GM18505 (cell line): ENCODE measurements at regions not wholly inside any gene's neighbourhood (a gene's known extent, or its start where the extent isn't known, plus 50 kb on each side); places are given as distances from the start of the nearest gene placed in this dataset.

Source experiments
- ATAC-seq: cut with Tn5 transposase; IDR thresholded peaks from one replicate; pipeline ENCODE4 v1.9.1; 2021; ENCODE audit not compliant: unreplicated experiment
- POLR2A ChIP-seq: IDR thresholded peaks from 4 replicates; pipeline ENCODE4 v1.6.1; 2011; ENCODE audit warnings: borderline replicate concordance; ENCODE audit not compliant: insufficient read depth, insufficient read length; ENCODE audit errors: extremely low read depth

GRCh38 chr2:59727121-59727590 lies 826.3 kb downstream of the BCL11A start:
- no peak for ATAC-seq
- no peak for TF ChIP-seq POLR2A

GRCh38 chr2:59726228-59727120 lies 827.0 kb downstream of the BCL11A start:
- no peak for TF ChIP-seq POLR2A
- ATAC-seq: no peak

DNA sequence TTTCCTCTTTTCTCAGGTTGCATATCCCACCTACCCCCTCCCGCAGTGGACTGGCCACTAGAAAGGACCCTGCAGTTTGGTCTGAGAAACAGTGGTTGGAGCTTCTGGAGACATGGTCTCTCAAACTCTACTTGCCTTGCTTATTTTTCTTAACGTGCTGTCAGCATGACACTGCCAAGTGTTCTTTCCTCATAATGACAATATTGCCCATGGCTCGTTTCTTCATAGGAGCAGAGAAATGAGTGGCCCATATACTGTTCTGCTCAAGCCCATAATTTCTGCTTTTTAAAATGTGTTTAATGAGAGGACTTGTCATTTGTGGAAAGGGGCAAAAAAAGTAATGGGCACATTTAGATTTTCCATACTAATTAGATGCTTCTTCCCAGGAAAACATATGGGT lies 828.7 kb downstream of the BCL11A start:
- TF ChIP-seq POLR2A: no peak
- no peak for ATAC-seq

DNA sequence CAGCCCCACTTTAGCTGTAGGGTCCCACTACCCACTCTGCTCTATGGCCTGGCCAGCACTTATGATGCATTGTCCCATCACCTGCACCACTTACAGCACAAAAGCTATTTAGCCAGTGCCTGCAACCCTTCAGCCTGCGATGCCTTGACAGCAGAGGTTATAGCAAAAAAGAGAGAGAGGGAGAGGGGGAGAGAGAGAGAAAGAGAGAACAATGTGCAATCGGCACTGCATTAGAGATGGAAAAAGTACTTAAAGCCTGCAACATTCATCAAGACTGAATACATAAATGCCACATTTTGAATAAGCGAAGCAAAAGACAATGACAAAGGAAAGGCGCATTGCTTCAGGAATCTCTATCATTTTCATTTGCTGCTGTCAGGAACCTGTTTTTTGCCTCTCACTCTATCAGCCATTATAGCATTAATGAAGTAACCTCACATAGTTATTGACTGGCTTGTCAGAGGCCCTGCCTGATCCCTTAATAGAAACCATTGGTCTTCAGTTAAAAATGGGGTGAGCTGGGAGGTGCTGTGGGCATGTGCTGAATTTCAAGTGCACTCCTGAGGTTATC lies 833.1 kb downstream of the BCL11A start:
- ATAC-seq: no peak
- no peak for TF ChIP-seq POLR2A

- no peak for TF ChIP-seq POLR2A
- ATAC-seq: peak; percentile 73
These were observed 839.9 kb downstream of the BCL11A start for GRCh38 chr2:59713577-59713976.

GRCh38 chr2:59711121-59711520 lies 842.3 kb downstream of the BCL11A start:
- ATAC-seq: no peak
- TF ChIP-seq POLR2A: no peak

DNA sequence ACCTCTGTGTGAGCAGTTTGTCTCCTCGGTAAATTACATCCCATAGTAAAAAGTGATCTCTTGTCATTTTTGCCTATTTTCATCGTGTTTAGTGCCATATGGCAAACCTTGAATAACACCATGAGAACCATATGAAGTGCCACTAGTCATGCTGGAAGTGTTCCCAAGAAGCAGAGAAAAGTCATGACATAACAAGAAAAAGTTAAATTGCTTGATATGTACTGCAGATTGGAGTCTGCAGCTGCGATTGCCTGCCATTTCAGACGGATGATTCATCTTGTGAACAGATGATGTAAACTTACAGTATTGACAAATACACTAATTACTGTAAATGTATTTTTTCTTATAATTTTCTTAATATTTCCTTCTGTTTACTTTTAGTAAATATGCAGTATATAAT lies 846.7 kb downstream of the BCL11A start:
- no peak for TF ChIP-seq POLR2A
- ATAC-seq: no peak

GRCh38 chr2:59703796-59704195 lies 849.7 kb downstream of the BCL11A start:
- no peak for TF ChIP-seq POLR2A
- ATAC-seq: no peak

DNA sequence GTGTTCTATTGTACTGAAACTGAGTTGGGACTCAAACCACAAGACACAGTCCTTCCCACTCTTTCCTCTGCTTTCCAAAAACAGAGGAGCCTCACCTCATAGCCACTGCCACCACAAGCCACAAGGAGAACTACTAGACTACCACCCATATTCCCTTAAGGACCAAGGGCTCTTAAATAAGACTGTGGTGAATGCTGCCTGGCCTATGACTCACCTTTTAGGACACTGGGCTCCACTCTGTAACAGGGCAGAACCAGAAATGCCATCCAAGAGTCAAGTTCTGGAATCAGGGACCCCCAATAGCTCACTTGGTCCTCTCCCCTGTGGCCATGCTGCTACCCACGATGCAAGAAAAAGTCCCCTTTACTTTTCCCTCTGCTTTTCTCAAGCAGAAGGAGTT lies 851.4 kb downstream of the BCL11A start:
- TF ChIP-seq POLR2A: no peak
- no peak for ATAC-seq

DNA sequence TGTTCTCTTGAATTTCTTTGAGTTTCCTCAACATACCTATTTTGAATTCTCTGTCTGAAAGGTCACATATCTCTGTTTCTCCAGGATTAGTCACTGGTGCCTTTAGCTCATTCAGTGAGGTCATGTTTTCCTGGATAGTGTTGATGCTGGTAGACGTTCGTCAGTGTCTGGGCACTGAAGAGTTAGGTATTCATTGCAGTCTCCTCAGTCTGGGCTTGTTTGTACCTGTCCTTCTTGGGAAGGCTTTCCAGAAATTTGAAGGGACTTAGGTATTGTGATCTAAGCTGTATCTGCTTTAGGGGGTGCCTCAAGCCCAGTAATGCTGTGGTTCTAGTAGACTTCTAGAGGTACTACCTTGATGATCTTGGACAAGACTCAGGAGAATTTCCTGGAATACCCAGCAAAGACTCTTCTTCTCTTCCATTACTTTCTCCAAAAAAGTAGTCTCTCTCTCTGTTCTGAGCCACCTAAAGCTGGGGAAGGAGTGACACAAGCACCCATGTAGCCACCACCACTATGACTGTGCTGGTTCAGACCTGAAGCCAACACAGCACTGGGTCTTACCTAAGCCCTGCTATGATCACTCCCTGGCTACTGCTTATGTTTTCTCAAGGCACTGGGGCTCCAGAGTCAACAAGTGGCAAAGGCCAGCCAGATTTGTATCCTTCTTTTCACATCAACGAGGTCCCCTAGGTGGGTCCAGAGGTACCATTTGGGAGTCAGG lies 852.0 kb downstream of the BCL11A start:
- TF ChIP-seq POLR2A: no peak
- ATAC-seq: no peak

DNA sequence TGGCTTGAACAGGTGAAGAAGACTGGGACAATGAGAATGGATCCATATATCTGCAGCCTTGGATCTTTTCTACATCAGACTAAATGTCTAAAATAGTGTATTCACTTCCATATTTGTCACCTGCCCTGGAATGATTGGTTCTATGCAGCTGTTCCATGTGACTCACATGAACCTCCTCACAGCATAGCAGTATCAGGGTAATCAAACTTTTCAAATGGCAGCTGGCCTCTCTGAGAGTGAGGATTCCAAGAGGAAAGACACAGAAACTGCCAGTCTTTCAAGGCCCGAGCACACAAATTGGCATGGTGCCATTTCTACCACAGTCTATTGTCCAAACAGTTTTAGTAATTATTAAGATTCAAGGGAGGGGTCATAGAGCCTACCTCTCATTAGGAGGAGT lies 859.3 kb downstream of the BCL11A start:
- no peak for ATAC-seq
- TF ChIP-seq POLR2A: no peak

DNA sequence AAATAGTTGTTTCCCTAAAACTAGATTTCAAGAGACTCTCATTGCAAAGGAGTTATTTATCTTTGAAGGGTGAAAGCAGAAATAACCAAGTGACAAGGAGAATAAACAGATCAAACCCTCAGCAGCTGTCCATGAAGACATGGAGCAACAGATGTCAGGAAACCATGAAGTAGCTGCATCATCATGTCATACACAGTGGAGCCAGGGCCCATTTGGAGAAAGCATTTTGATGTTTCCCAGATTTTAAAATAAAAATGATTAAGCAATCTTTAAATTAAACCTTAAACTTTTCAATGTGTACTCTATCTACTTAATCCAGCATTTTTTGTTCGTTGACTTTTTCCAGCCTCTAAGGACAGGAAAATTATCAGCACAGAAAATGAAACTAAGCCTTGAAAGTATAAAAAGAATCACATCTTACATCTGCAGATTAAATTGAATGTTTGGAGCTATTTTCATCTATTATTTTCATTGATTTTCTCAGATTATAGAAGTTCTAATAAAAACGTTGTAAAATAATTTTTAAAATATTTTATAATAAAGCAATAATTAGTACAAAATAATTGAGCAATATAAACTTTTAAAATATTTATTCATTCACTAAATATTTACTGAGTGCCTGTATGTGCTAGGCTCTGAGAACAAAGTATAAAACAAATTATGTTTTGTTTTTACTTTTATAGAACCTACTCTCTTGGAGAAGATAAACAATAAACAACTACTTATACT lies 860.1 kb downstream of the BCL11A start:
- ATAC-seq: no peak
- TF ChIP-seq POLR2A: no peak

GRCh38 chr2:59691518-59692190 lies 861.8 kb downstream of the BCL11A start:
- no peak for ATAC-seq

GRCh38 chr2:59690849-59691248 lies 862.6 kb downstream of the BCL11A start:
- no peak for ATAC-seq
- no peak for TF ChIP-seq POLR2A

More at GRCh38 chr2:59691518-59692190, 861.8 kb downstream of the BCL11A start:
- TF ChIP-seq POLR2A: no peak
